Occipital lobe (tissue), 1 donor: ENCODE measurements at regions not wholly inside any gene's neighbourhood (a gene's known extent, or its start where the extent isn't known, plus 50 kb on each side); places are given as distances from the start of the nearest gene placed in this dataset.
"Not testable (repeated sequence)": the region's sequence is repeated elsewhere in the genome, so short reads cannot be mapped to it uniquely, and the experiment has no call there.

ENCODE experiments used
- DNase-seq: peaks from one replicate; lab custom pipeline; 2025; lab: John Stamatoyannopoulos, UW

- DNase-seq, result peak; percentile 48
These were observed 441.9 kb upstream of the PIK3R1 start for GRCh38 chr5:67773411-67774266.

DNA sequence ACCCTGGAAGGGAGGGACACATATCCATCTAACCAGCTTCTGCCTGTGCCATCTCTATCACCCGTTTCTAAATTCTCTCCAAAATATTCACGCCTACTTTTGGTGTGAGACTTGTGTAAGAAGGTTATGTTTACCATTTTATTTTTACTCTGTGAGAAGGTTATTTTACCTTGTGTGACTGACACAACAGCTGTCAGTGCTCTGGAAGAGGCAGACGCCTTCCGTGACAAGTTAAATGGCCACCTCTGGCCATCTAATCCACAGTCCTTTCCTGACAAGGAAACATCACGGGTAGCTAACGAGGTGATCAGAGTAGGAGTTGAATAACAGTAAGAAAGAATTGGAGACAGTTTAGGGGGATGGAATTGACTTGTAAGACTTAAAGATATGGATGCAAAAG lies 443.8 kb upstream of the PIK3R1 start:
- no peak for DNase-seq

DNA sequence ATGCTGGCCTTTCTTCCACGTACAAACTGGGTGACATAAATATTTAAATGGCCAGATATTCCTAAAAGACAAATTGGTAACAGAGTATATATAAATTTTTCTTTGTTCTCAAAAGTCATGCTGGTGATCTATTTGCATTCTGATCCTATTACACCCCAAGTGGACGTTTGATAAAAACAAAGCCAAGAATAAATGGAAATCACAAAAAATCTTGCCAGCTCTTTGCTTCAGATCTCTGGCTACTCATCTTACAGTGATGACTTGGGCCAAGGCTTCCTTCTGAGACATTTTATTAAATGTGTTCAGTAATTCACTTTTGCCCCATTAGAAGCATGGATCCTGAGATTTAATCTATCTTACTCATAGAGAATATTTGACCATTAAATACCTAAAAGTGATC lies 444.3 kb upstream of the PIK3R1 start:
- DNase-seq, result no peak

DNA sequence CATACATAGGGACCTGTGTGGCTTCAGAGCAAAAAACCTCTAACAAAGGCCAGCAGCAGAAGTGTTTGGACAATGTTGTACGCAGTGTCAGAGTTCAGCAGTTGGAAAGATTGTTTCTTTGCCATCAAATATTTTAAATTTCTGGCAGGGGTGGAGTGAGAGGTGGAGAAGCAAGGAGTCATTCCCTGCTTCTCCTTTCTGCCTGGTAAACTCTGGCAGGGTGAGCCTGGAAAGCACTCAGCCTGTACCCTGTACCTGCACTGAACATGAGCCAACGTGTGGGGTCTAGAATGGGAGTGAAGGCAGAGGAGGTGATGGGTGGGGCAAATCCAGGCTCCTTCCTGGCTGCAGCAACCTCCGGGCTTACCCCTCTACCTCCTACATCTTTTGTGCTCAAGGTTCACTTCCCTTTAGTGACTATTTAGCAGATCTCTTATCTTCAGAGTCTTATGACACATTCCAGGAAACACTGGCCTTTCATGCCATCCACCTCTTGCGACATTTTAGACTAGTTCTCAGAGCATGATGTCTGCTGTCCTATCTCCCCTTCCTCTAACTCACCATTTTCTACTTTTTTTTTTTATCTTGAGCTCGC lies 445.0 kb upstream of the PIK3R1 start:
- no peak for DNase-seq

GRCh38 chr5:67765697-67766096 lies 449.9 kb upstream of the PIK3R1 start:
- no peak for DNase-seq

- DNase-seq, result not testable (repeated sequence)
These were observed 457.8 kb upstream of the PIK3R1 start for GRCh38 chr5:67757771-67758170.

- DNase-seq, result no peak
These were observed 463.2 kb upstream of the PIK3R1 start for GRCh38 chr5:67752357-67752708.

DNA sequence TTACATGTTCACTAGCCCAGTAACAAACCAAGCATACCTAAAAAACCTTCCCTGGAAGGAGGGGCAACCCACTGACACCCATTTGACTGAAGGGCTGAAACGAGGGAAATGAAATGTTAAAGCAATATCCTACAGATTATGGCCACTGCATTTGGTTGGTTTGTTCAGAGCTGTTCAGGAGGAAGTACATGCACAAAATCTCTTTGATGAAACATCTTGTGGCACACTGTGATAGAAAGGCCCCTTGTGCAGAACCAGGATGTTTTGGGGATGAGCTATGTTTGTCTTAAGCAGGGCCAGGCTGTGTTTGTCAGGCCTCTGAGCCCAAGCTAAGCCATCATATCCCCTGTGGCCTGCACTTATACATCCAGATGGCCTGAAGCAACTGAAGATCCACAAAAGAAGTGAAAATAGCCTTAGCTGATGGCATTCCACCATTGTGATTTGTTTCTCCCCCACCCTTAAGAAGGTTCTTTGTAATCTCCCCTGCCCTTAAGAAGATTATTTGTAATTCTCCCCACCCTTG lies 467.3 kb upstream of the PIK3R1 start:
- DNase-seq, result no peak

GRCh38 chr5:67747096-67747495 lies 468.5 kb upstream of the PIK3R1 start:
- no peak for DNase-seq

DNA sequence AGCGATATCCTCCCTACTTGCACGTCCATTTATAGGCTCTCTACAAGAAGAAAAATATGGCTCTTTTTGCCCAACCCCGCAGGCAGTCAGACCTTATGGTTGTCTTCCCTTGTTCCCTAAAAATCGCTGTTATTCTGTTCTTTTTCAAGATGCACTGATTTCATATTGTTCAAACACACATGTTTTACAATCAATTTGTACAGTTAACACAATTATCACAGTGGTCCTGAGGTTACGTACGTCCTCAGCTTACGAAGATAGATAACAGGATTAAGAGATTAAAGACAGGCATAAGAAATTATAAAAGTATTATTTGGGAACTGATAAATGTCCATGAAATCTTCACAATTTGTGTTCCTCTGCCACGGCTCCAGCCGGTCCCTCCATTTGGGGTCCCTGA lies 468.9 kb upstream of the PIK3R1 start:
- DNase-seq, result not testable (repeated sequence)

GRCh38 chr5:67746103-67746502 lies 469.5 kb upstream of the PIK3R1 start:
- no peak for DNase-seq

DNA sequence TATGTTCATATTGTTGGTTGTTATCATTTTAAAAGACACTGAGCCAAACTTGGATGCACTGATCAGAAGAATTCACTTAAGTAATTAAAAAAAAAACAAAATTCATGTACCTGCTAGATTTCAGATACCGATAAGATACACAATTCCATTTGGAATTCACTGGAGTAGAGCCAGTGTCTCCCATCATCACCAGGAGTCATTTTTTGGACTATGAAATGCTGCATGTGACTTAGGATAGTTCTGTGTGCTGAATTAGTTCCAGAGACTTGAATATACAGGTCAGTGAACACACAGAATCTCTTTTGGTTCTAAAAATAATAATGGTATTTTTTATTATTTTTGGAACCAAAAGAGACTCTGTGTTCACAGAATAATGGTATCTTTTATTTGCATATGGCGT lies 482.6 kb upstream of the PIK3R1 start:
- DNase-seq, result no peak

- DNase-seq, result no peak
These were observed 483.1 kb upstream of the PIK3R1 start for GRCh38 chr5:67732471-67732870.

DNA sequence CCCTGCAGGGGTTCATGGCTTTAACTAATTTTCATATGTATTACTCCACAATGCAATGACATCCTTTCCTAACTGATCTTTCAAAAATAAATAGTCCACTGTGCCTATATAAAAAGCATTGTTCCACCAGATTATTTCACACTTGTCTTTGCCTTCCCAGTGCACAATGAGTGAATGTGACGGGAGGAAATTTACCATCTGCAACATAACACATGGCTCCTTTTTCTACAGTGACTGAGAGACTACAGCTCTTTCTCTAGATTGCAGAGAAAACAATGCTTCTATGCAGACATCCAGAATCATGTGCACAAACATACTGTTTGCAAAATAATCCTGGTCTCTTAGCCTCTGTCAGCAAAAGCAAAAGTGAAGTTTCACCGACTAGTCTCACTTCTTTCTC lies 483.7 kb upstream of the PIK3R1 start:
- no peak for DNase-seq

- no peak for DNase-seq
These were observed 484.6 kb upstream of the PIK3R1 start for GRCh38 chr5:67730917-67731474.

- DNase-seq, result no peak
These were observed 487.1 kb upstream of the PIK3R1 start for GRCh38 chr5:67728326-67728890.

- no peak for DNase-seq
These were observed 490.0 kb upstream of the PIK3R1 start for GRCh38 chr5:67725604-67726003.

DNA sequence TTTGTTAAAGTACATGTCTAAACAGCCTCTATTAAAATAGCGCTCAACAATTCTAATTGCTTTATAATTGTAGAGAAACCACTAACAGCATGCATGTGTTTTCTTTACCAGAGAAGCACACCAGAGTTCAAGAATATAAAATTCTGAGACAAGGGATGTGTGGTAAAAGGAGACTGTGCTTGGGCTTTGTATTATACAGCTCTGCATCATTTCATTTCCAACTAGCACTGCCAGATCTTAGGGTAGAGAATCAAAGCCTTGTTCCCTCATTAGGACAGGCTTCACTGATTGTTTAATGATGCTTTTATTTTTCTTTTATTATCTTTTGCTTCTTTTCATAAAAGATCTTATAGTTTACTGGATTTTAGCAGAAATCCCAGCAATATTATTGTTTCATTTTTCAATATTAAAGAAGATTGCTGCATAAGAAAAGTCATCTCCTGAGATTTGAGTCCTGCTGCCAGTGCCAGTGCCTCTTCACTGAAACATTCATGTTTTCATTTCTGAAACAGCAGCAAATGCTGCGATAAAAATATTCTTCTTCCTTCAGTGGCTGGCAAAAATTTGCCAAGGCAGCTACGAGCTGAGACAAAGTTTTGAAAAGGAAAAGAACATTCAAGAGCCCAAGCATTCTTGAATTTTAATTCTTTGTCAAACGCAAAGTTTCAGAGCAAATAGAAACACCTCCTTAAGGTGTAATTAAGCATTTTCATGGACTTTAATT lies 491.0 kb upstream of the PIK3R1 start:
- no peak for DNase-seq

DNA sequence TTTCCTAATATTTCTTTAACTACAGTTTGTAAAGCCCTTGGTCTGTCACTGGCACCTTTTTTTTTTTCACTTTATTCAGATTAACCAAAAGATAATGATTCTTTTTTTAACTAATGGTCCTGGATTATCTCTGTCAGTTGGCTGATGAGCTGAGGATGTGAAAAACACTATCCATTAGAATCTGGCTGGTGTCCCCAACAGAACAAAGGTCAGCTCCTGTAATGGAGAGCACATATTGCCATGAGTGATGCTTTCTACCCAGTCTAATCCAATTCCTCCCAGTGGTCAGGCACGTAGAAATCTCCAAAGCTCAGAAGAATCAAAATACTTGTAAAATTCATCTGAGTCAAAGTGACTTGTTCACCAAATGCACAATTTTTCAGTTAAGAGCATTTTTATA lies 491.7 kb upstream of the PIK3R1 start:
- DNase-seq, result no peak

- not testable (repeated sequence) for DNase-seq
These were observed 493.0 kb upstream of the PIK3R1 start for GRCh38 chr5:67722582-67722981.

DNA sequence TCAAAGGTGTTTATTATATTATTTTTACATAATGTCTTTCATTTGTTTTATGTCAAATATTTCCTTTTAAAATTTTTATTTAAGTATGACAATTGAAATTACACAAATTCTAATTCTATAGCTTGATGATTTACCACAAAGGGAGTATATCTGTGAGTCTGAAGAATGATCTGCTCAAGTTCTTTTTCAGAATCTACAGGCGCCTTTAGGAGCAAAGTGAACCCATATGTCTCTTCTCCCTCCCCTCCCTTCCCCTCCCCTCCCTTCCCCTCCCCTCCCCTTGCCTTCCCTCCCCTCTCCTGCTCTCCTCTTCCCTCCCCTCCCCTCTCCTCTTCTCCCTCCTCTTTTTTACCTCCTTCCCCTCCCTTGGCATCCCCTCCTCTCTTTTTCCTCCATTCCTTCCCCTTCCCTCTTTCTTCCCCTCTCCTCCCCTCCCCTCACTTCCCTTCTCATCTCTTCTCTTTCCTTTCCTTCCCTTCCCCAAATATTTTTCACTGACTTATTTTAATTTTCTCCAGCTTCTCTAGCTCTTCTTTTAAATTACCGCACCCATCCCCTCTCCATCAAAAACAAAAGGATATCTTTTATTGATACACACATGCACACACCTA lies 495.3 kb upstream of the PIK3R1 start:
- no peak for DNase-seq
